HCT116 (cell line): ENCODE measurements at regions not wholly inside any gene's neighbourhood (a gene's known extent, or its start where the extent isn't known, plus 50 kb on each side); places are given as distances from the start of the nearest gene placed in this dataset.

Source experiments
- ATAC-seq: fragments of 200-7000 bp; cut with Tn5 transposase; 2 replicates; pipeline ENCODE4 v1.9.1; 2020; ENCODE audit warnings: mild to moderate bottlenecking, moderate library complexity
- BruUV-seq: library from RNA; stranded (reverse); fragments of 400-500 nt; replicated peaks from 2 replicates; lab custom pipeline; 2021; lab: Mats Ljungman, UMichigan
- CTCF ChIA-PET: fragments of 300-600 bp; sonication (Branson Sonifier 250); formaldehyde crosslinking; loops from one replicate; lab custom pipeline; 2021; ENCODE audit warnings: antibody characterized with exemption; lab: Charles Lee
- POLR2A ChIA-PET: fragments of 300-600, 350-600 bp; sonication (Branson Sonifier 250); formaldehyde crosslinking; loops from one replicate; lab custom pipeline; 2021; ENCODE audit warnings: antibody characterized with exemption; lab: Charles Lee
- RAD21 ChIA-PET, 2 experiments: fragments of 300-600 bp; sonication (Branson Sonifier 250); formaldehyde crosslinking; loops; one replicate each; lab custom pipeline; 2023; ENCODE audit warnings: low total read pairs in 2 of 2; ENCODE audit not compliant: uncharacterized antibody in 2 of 2, unreplicated experiment in 2 of 2, low non-redundant PET in 1 of 2; lab: Charles Lee
- DNase-seq: peaks from one replicate; pipeline ENCODE4 v3.0.0-alpha.2; 2010; ENCODE audit warnings: low read depth, low spot score
- H2AFZ ChIP-seq: fragments of 200-600 bp; shearing (Covaris generic), sonication (generic); 2 replicates; pipeline ENCODE4 v1.6.1; 2017; ENCODE audit warnings: low read depth, mixed run types, mixed read lengths, antibody characterized with exemption, low read length; ENCODE audit not compliant: poor library complexity, severe bottlenecking
- H3K27ac ChIP-seq: 2 replicates; pipeline ENCODE4 v1.5.1; 2012; ENCODE audit warnings: low read depth, low read length
- H3K27me3 ChIP-seq: fragments of 200-600 bp; sonication (generic); 2 replicates; pipeline ENCODE4 v1.6.1; 2016; ENCODE audit warnings: mixed run types, low read length, mixed read lengths; ENCODE audit not compliant: insufficient read depth
- H3K36me3 ChIP-seq, 2 experiments: fragments of 200-500 bp in 1 of 2; fragments of 200-600 bp in 1 of 2; sonication (Bioruptor generic) in 1 of 2; sonication (generic) in 1 of 2; 2 replicates each; pipeline versions ENCODE4 v1.5.1 to v1.6.1; 2014 to 2016; ENCODE audit warnings: low read length in 2 of 2, inconsistent platforms in 1 of 2, mixed read lengths in 1 of 2, mixed run types in 1 of 2; ENCODE audit not compliant: insufficient read depth in 2 of 2, control insufficient read depth in 1 of 2
- H3K4me1 ChIP-seq, 2 experiments: fragments of 200-600 bp in 1 of 2; sonication (generic) in 1 of 2; 2 replicates each; pipeline versions ENCODE4 v1.5.1 to v1.6.1; 2012 to 2017; ENCODE audit warnings: low read length in 2 of 2, inconsistent platforms in 1 of 2, mild to moderate bottlenecking in 1 of 2, mixed read lengths in 1 of 2, mixed run types in 1 of 2, moderate library complexity in 1 of 2; ENCODE audit not compliant: insufficient read depth in 2 of 2, control insufficient read depth in 1 of 2
- H3K4me2 ChIP-seq: fragments of 200-600 bp; sonication (generic); 2 replicates; pipeline ENCODE4 v1.6.1; 2017; ENCODE audit warnings: mixed run types, low read length, mixed read lengths
- H3K4me3 ChIP-seq, 2 experiments: fragments of 200-600 bp in 1 of 2; sonication (generic) in 1 of 2; replicated peaks in 1 of 2; 2 replicates each; pipeline ENCODE4 v1.5.1; 2011 to 2016; ENCODE audit warnings: low read length in 2 of 2, control low read depth in 1 of 2, low read depth in 1 of 2, mild to moderate bottlenecking in 1 of 2, mixed read lengths in 1 of 2, mixed run types in 1 of 2
- H3K79me2 ChIP-seq: fragments of 200-600 bp; sonication (generic); 2 replicates; pipeline ENCODE4 v1.6.1; 2017; ENCODE audit warnings: mild to moderate bottlenecking, mixed run types, low read length, moderate library complexity, mixed read lengths; ENCODE audit not compliant: insufficient read depth
- H3K9ac ChIP-seq: fragments of 200-600 bp; sonication (generic); 2 replicates; pipeline ENCODE4 v1.6.1; 2016; ENCODE audit warnings: low read length, mixed read lengths
- H3K9me2 ChIP-seq: fragments of 200-600 bp; sonication (generic), shearing (Covaris generic); 2 replicates; pipeline ENCODE4 v1.6.1; 2017; ENCODE audit warnings: mixed run types, mild to moderate bottlenecking, moderate library complexity; ENCODE audit not compliant: insufficient read depth
- H3K9me3 ChIP-seq, 2 experiments: fragments of 200-500 bp in 1 of 2; fragments of 200-600 bp in 1 of 2; sonication (Bioruptor generic) in 1 of 2; sonication (generic) in 1 of 2; 2 replicates each; pipeline ENCODE4 v1.6.1; 2014 to 2017; ENCODE audit warnings: low read length in 2 of 2, mixed read lengths in 2 of 2, inconsistent platforms in 1 of 2, low read depth in 1 of 2, mild to moderate bottlenecking in 1 of 2, mixed run types in 1 of 2, moderate library complexity in 1 of 2; ENCODE audit not compliant: control insufficient read depth in 1 of 2, insufficient read depth in 1 of 2
- H4K20me1 ChIP-seq: fragments of 200-600 bp; sonication (generic), shearing (Covaris generic); 2 replicates; pipeline ENCODE4 v1.6.1; 2017; ENCODE audit warnings: mixed run types, mild to moderate bottlenecking, moderate library complexity; ENCODE audit not compliant: insufficient read depth
- CTCF ChIP-seq, 3 experiments: fragments of 200-600 bp in 1 of 3; sonication (generic) in 1 of 3; IDR thresholded peaks in 2 of 3; conservative IDR thresholded peaks in 1 of 3; 2 replicates each; pipeline ENCODE4 v1.5.1; 2012 to 2017; ENCODE audit warnings: low read depth in 2 of 3, low read length in 2 of 3, antibody characterized with exemption in 1 of 3, borderline replicate concordance in 1 of 3, control low read depth in 1 of 3, mild to moderate bottlenecking in 1 of 3, mixed read lengths in 1 of 3, mixed run types in 1 of 3, moderate library complexity in 1 of 3; ENCODE audit not compliant: insufficient read depth in 1 of 3
- EGR1 ChIP-seq: IDR thresholded peaks from 2 replicates; pipeline ENCODE4 v1.6.1; 2012; ENCODE audit warnings: low read depth
- ELF1 ChIP-seq: IDR thresholded peaks from 2 replicates; pipeline ENCODE4 v1.6.1; 2012; ENCODE audit warnings: low read depth, borderline replicate concordance
- EZH2phosphoT487 ChIP-seq: fragments of 200-600 bp; IDR thresholded peaks from 2 replicates; pipeline ENCODE4 v1.6.1; 2018; ENCODE audit warnings: antibody characterized with exemption, borderline replicate concordance
- FOSL1 ChIP-seq: IDR thresholded peaks from 2 replicates; pipeline ENCODE4 v1.6.1; 2012; ENCODE audit warnings: low read depth
- JUND ChIP-seq: IDR thresholded peaks from 2 replicates; pipeline ENCODE4 v1.6.1; 2012
- POLR2A ChIP-seq: IDR thresholded peaks from 2 replicates; pipeline ENCODE4 v1.7.0; 2011; ENCODE audit warnings: borderline replicate concordance; ENCODE audit not compliant: insufficient read depth, insufficient read length; ENCODE audit errors: extremely low read depth
- POLR2AphosphoS5 ChIP-seq: IDR thresholded peaks from 2 replicates; pipeline ENCODE4 v1.6.1; 2011; ENCODE audit warnings: mild to moderate bottlenecking, low read depth, low read length, moderate library complexity
- RAD21 ChIP-seq: IDR thresholded peaks from 2 replicates; pipeline ENCODE4 v1.6.1; 2012; ENCODE audit warnings: low read depth, mild to moderate bottlenecking
- SIN3A ChIP-seq: IDR thresholded peaks from 2 replicates; pipeline ENCODE4 v1.6.1; 2012; ENCODE audit warnings: low read depth
- SRF ChIP-seq: IDR thresholded peaks from 2 replicates; pipeline ENCODE4 v1.6.1; 2012; ENCODE audit warnings: low read depth
- YY1 ChIP-seq: IDR thresholded peaks from 2 replicates; pipeline ENCODE4 v1.6.1; 2011; ENCODE audit warnings: low read length, low read depth, moderate library complexity, mild to moderate bottlenecking; ENCODE audit not compliant: insufficient replicate concordance; ENCODE audit errors: extremely low read depth
- ZFX ChIP-seq: fragments of 450-650 bp; IDR thresholded peaks from 2 replicates; pipeline ENCODE4 v1.6.1; 2017
- intact Hi-C: fragments of 100-400 bp; cut with micrococcal nuclease; formaldehyde crosslinking; loops from 2 replicates; pipeline ENCODE4 v1.10.0; 2022
- TF ChIP-seq, protein P1 (sequence below): IDR thresholded peaks from 2 replicates; pipeline ENCODE4 v1.6.1; 2012
- TF ChIP-seq, protein P2 (sequence below): IDR thresholded peaks from 2 replicates; pipeline ENCODE4 v1.6.1; 2012
- TF ChIP-seq, protein P3 (sequence below): IDR thresholded peaks from 2 replicates; pipeline ENCODE4 v1.6.1; 2012; ENCODE audit warnings: low read depth

GRCh38 chr10:130656582-130657133 is 520.5 kb downstream of the GLRX3 start:
- intact Hi-C loops, result no loop called here
- ChIA-PET POLR2A (no interaction called here), CTCF (no interaction called here), RAD21 (no interaction called here)
- Histone ChIP-seq H3K4me3 (no peak overlapping the region), H3K9me3 (no peaks in the 10 kb centered on the region), H3K9me2 (no peaks in the 10 kb centered on the region), H3K9ac (no peak overlapping the region), H3K27ac (no peak overlapping the region), H3K79me2 (no peaks in the 10 kb centered on the region), H2AFZ (no peak overlapping the region), H3K4me1 (no peaks in the 10 kb centered on the region), H4K20me1 (no peaks in the 10 kb centered on the region), H3K36me3 (no peaks in the 10 kb centered on the region), H3K4me2 (no peak overlapping the region), H3K27me3 (no peaks in the 10 kb centered on the region)
- ATAC-seq (no peak), DNase-seq (no peak)
- TF ChIP-seq EZH2phosphoT487, result no peak
- no TSS peak for BruUV-seq

DNA sequence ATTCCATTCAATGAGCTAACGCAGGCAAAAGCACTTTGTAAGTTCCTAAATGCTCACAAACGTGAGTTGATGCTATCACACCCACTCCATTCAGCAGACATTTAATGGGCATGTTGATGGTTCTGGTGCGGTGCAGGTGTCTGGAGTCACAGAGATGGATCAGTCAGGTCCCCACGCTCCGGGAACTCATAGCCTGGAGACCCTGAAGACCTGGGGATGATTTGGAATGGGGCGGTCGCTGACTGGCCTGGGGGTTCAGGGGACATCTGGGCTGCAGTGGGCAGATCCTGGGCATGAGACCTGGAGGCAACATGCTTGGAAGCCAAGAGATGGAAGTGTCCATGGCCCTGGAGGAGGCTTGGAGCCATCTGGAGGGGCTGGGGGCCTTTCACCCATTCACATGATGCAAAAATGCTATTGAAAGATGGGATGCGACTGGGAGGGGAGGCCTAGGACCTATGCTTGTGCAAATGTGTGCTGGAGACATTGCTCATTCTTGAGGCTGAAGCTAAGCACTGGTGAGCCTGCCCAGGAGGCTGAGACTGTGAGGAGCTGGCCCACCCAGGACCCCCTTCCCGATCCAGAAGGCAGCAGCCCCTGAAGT is 522.6 kb downstream of the GLRX3 start:
- ChIA-PET CTCF (no interaction called here), RAD21 (no interaction called here), POLR2A (no interaction called here)
- Histone ChIP-seq H3K4me2 (no peak overlapping the region), H3K36me3 (no peaks in the 10 kb centered on the region), H3K9me2 (no peaks in the 10 kb centered on the region), H3K4me3 (no peak overlapping the region), H4K20me1 (no peaks in the 10 kb centered on the region), H3K9ac (no peak overlapping the region), H3K4me1 (no peaks in the 10 kb centered on the region), H2AFZ (no peak overlapping the region), H3K27ac (no peak overlapping the region), H3K27me3 (no peaks in the 10 kb centered on the region), H3K79me2 (no peaks in the 10 kb centered on the region), H3K9me3 (no peaks in the 10 kb centered on the region)
- DNase-seq (no peak), ATAC-seq (no peak)
- BruUV-seq, result no TSS peak
- intact Hi-C loops, result no loop called here
- TF ChIP-seq JUND (no peak), POLR2A (no peak), FOSL1 (no peak), YY1 (no peak), EGR1 (no peak), EZH2phosphoT487 (no peak), CTCF (IDR thresholded peaks at IDR 0.05 in 2 of 3, conservative IDR thresholded peaks at IDR 0.05 in 1 of 3; ENCODE audit: borderline replicate concordance in 1 of 3, insufficient read depth in 1 of 3, low read depth in 2 of 3, low read length in 2 of 3) (no peak), SIN3A (no peak), ELF1 (no peak), POLR2AphosphoS5 (no peak), RAD21 (no peak), ZFX (no peak), SRF (no peak)
- TF ChIP-seq, protein P1, sequence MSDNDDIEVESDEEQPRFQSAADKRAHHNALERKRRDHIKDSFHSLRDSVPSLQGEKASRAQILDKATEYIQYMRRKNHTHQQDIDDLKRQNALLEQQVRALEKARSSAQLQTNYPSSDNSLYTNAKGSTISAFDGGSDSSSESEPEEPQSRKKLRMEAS, result no peak
- TF ChIP-seq, protein P2, sequence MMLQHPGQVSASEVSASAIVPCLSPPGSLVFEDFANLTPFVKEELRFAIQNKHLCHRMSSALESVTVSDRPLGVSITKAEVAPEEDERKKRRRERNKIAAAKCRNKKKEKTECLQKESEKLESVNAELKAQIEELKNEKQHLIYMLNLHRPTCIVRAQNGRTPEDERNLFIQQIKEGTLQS, result no peak
- TF ChIP-seq, protein P3, sequence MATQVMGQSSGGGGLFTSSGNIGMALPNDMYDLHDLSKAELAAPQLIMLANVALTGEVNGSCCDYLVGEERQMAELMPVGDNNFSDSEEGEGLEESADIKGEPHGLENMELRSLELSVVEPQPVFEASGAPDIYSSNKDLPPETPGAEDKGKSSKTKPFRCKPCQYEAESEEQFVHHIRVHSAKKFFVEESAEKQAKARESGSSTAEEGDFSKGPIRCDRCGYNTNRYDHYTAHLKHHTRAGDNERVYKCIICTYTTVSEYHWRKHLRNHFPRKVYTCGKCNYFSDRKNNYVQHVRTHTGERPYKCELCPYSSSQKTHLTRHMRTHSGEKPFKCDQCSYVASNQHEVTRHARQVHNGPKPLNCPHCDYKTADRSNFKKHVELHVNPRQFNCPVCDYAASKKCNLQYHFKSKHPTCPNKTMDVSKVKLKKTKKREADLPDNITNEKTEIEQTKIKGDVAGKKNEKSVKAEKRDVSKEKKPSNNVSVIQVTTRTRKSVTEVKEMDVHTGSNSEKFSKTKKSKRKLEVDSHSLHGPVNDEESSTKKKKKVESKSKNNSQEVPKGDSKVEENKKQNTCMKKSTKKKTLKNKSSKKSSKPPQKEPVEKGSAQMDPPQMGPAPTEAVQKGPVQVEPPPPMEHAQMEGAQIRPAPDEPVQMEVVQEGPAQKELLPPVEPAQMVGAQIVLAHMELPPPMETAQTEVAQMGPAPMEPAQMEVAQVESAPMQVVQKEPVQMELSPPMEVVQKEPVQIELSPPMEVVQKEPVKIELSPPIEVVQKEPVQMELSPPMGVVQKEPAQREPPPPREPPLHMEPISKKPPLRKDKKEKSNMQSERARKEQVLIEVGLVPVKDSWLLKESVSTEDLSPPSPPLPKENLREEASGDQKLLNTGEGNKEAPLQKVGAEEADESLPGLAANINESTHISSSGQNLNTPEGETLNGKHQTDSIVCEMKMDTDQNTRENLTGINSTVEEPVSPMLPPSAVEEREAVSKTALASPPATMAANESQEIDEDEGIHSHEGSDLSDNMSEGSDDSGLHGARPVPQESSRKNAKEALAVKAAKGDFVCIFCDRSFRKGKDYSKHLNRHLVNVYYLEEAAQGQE, result no peak
